ENCODE measurements at regions not wholly inside any gene's neighbourhood (a gene's known extent, or its start where the extent isn't known, plus 50 kb on each side); places are given as distances from the start of the nearest gene placed in this dataset.

- no peak for TF ChIP-seq CTCF (IDR thresholded peaks at IDR 0.05)
- no peak for TF ChIP-seq EP300 (IDR thresholded peaks at IDR 0.05)
Measured at GRCh38 chr7:25541877-25542276, 313.6 kb upstream of the NPVF start.
